Neural cell (in vitro differentiated cells): ENCODE measurements at regions not wholly inside any gene's neighbourhood (a gene's known extent, or its start where the extent isn't known, plus 50 kb on each side); places are given as distances from the start of the nearest gene placed in this dataset.

Source experiments
- H2AFZ ChIP-seq: fragments of 200-600, 300-800 bp; sonication (generic), shearing (Covaris generic); 2 replicates; pipeline ENCODE4 v1.6.0; 2014; ENCODE audit warnings: low read depth, mild to moderate bottlenecking, antibody characterized with exemption, low read length, moderate library complexity
- H3F3A ChIP-seq: fragments of 200-600 bp; shearing (Covaris generic); 2 replicates; pipeline ENCODE4 v1.6.1; 2016; ENCODE audit warnings: mild to moderate bottlenecking, moderate library complexity, mixed read lengths, antibody characterized with exemption, low read length; ENCODE audit not compliant: insufficient read depth, poor library complexity, severe bottlenecking
- H3K27ac ChIP-seq: fragments of 200-600, 300-800 bp; sonication (generic), shearing (Covaris generic); 2 replicates; pipeline ENCODE4 v1.5.1; 2014; ENCODE audit warnings: mild to moderate bottlenecking, low read length, moderate library complexity
- H3K27me3 ChIP-seq: fragments of 300-800, 200-600 bp; sonication (generic), shearing (Covaris generic); 2 replicates; pipeline ENCODE4 v1.6.0; 2014; ENCODE audit warnings: mild to moderate bottlenecking, low read depth, low read length, moderate library complexity; ENCODE audit not compliant: insufficient read depth
- H3K36me3 ChIP-seq: fragments of 300-800, 200-600 bp; sonication (generic), shearing (Covaris generic); 2 replicates; pipeline ENCODE4 v1.5.1; 2014; ENCODE audit warnings: mild to moderate bottlenecking, antibody characterized with exemption, low read length, moderate library complexity; ENCODE audit not compliant: insufficient read depth
- H3K4me2 ChIP-seq: fragments of 300-800, 200-600 bp; sonication (generic), shearing (Covaris generic); 2 replicates; pipeline ENCODE4 v1.6.0; 2014; ENCODE audit warnings: mild to moderate bottlenecking, low read length
- H3K4me3 ChIP-seq: fragments of 300-800, 200-600 bp; sonication (generic), shearing (Covaris generic); 2 replicates; pipeline ENCODE4 v1.5.1; 2014; ENCODE audit warnings: mild to moderate bottlenecking, low read length, moderate library complexity
- H3K79me2 ChIP-seq: fragments of 200-600 bp; shearing (Covaris generic); replicated peaks from 2 replicates; pipeline ENCODE4 v1.6.0; 2014; ENCODE audit warnings: mild to moderate bottlenecking, low read length, moderate library complexity; ENCODE audit not compliant: insufficient read depth
- H3K9ac ChIP-seq: fragments of 300-800, 200-600 bp; sonication (generic), shearing (Covaris generic); 2 replicates; pipeline ENCODE4 v1.6.1; 2016; ENCODE audit warnings: mild to moderate bottlenecking, low read length, mixed read lengths
- H3K9me2 ChIP-seq: fragments of 200-600 bp; shearing (Covaris generic); 2 replicates; pipeline ENCODE4 v1.6.1; 2016; ENCODE audit warnings: mild to moderate bottlenecking, low read length, mixed read lengths; ENCODE audit not compliant: insufficient read depth
- H3K9me3 ChIP-seq: fragments of 200-600, 300-800 bp; sonication (generic), shearing (Covaris generic); 2 replicates; pipeline ENCODE4 v1.6.1; 2016; ENCODE audit warnings: mild to moderate bottlenecking, mixed run types, low read length, moderate library complexity, mixed read lengths
- H4K20me1 ChIP-seq: fragments of 200-600 bp; shearing (Covaris generic); 2 replicates; pipeline ENCODE4 v1.6.1; 2016; ENCODE audit warnings: mild to moderate bottlenecking, mixed run types; ENCODE audit not compliant: insufficient read depth
- EP300 ChIP-seq: fragments of 450-650 bp; conservative IDR thresholded peaks from 2 replicates; pipeline ENCODE4 v1.6.1; 2014; ENCODE audit warnings: antibody characterized with exemption, mild to moderate bottlenecking, moderate library complexity; ENCODE audit not compliant: poor library complexity, severe bottlenecking
- EZH2 ChIP-seq: fragments of 200-600, 300-800 bp; shearing (Covaris generic), sonication (generic); IDR thresholded peaks from 2 replicates; pipeline ENCODE4 v1.6.1; 2014; ENCODE audit warnings: antibody characterized with exemption, low read length, borderline replicate concordance, mild to moderate bottlenecking; ENCODE audit not compliant: insufficient read depth, poor library complexity, severe bottlenecking
- MXI1 ChIP-seq: fragments of 450-650 bp; conservative IDR thresholded peaks from 2 replicates; pipeline ENCODE4 v1.6.1; 2014; ENCODE audit warnings: antibody characterized with exemption, mild to moderate bottlenecking; ENCODE audit not compliant: poor library complexity, severe bottlenecking
- POLR2AphosphoS5 ChIP-seq: IDR thresholded peaks from 2 replicates; pipeline ENCODE4 v1.6.1; 2012
- RAD21 ChIP-seq: fragments of 450-650 bp; conservative IDR thresholded peaks from 2 replicates; pipeline ENCODE4 v1.6.1; 2014; ENCODE audit warnings: antibody characterized with exemption, mild to moderate bottlenecking, moderate library complexity
- SMC3 ChIP-seq: fragments of 450-650 bp; conservative IDR thresholded peaks from 2 replicates; pipeline ENCODE4 v1.6.1; 2014; ENCODE audit warnings: antibody characterized with exemption, mild to moderate bottlenecking, moderate library complexity; ENCODE audit not compliant: poor library complexity
- TAF1 ChIP-seq: IDR thresholded peaks from 2 replicates; pipeline ENCODE4 v1.6.1; 2012; ENCODE audit warnings: low read depth
- TF ChIP-seq, protein P1 (sequence below): fragments of 450-650 bp; IDR thresholded peaks from 2 replicates; pipeline ENCODE4 v1.5.1; 2014; ENCODE audit warnings: antibody characterized with exemption, mild to moderate bottlenecking, moderate library complexity; ENCODE audit not compliant: poor library complexity, severe bottlenecking
- TF ChIP-seq, protein P2 (sequence below): IDR thresholded peaks from 2 replicates; pipeline ENCODE4 v1.6.1; 2012; ENCODE audit warnings: borderline replicate concordance

DNA sequence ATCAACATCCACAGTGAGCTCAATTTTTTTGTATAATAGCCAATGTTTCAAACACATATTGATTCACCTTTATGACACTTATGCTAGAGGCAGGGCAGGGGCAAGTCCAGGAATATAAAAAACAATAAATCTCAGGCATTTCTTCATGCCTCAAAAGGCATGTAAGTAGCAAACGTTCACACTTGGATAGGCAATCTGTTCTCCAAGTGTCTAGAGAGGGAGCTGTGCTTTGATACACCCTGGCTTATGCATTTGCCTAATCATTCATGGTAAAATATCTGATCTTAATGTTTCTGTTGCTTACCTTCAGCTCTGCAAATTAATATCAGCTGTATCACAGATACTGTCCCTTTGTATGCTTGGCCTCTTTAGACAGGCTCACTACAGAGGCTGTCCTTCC, 464.5 kb upstream of the SETBP1 start:
- Histone ChIP-seq H3F3A (no peaks in the 10 kb centered on the region), H4K20me1 (no peaks in the 10 kb centered on the region), H3K4me2 (no peak overlapping the region), H3K9me2 (no peaks in the 10 kb centered on the region), H3K27ac (no peak overlapping the region), H3K9ac (no peak overlapping the region), H3K4me3 (no peak overlapping the region), H2AFZ (no peak overlapping the region), H3K27me3 (no peaks in the 10 kb centered on the region), H3K79me2 (no peaks in the 10 kb centered on the region), H3K9me3 (no peaks in the 10 kb centered on the region), H3K36me3 (no peaks in the 10 kb centered on the region)
- no peak for TF ChIP-seq POLR2AphosphoS5
- no peak for TF ChIP-seq EZH2
- TF ChIP-seq RAD21 = no peak
- TF ChIP-seq, protein P1, sequence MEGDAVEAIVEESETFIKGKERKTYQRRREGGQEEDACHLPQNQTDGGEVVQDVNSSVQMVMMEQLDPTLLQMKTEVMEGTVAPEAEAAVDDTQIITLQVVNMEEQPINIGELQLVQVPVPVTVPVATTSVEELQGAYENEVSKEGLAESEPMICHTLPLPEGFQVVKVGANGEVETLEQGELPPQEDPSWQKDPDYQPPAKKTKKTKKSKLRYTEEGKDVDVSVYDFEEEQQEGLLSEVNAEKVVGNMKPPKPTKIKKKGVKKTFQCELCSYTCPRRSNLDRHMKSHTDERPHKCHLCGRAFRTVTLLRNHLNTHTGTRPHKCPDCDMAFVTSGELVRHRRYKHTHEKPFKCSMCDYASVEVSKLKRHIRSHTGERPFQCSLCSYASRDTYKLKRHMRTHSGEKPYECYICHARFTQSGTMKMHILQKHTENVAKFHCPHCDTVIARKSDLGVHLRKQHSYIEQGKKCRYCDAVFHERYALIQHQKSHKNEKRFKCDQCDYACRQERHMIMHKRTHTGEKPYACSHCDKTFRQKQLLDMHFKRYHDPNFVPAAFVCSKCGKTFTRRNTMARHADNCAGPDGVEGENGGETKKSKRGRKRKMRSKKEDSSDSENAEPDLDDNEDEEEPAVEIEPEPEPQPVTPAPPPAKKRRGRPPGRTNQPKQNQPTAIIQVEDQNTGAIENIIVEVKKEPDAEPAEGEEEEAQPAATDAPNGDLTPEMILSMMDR = no peak

DNA sequence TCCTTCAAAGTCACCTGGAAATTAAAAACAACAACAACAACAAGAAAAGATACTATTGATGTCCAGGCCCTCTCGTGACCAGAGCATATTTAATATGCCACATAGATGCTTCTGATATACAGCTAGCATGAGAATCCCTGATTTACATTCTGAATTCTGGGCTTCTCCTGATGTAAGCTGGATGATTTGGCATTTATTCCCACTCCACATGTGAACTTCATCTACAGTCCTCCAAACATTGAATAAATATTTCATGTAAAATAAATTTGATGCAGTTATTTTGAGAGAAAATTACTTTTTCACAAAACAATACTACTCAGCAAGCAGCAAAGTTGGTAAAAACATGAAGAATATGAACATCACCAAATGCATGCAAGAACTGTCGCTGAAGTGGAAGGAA, 453.2 kb upstream of the SETBP1 start:
- H3F3A ChIP-seq = no peaks in the 10 kb centered on the region
- H3K9me2 ChIP-seq = no peaks in the 10 kb centered on the region
- no peak overlapping the region for H3K4me3 ChIP-seq
- H3K9ac ChIP-seq = no peak overlapping the region
- H3K27ac ChIP-seq = no peak overlapping the region
- no peak overlapping the region for H3K4me2 ChIP-seq
- H3K9me3 ChIP-seq = no peaks in the 10 kb centered on the region
- no peak for TF ChIP-seq EZH2
- no peak for TF ChIP-seq POLR2AphosphoS5
- TF ChIP-seq RAD21 = no peak
- TF ChIP-seq, protein P2, sequence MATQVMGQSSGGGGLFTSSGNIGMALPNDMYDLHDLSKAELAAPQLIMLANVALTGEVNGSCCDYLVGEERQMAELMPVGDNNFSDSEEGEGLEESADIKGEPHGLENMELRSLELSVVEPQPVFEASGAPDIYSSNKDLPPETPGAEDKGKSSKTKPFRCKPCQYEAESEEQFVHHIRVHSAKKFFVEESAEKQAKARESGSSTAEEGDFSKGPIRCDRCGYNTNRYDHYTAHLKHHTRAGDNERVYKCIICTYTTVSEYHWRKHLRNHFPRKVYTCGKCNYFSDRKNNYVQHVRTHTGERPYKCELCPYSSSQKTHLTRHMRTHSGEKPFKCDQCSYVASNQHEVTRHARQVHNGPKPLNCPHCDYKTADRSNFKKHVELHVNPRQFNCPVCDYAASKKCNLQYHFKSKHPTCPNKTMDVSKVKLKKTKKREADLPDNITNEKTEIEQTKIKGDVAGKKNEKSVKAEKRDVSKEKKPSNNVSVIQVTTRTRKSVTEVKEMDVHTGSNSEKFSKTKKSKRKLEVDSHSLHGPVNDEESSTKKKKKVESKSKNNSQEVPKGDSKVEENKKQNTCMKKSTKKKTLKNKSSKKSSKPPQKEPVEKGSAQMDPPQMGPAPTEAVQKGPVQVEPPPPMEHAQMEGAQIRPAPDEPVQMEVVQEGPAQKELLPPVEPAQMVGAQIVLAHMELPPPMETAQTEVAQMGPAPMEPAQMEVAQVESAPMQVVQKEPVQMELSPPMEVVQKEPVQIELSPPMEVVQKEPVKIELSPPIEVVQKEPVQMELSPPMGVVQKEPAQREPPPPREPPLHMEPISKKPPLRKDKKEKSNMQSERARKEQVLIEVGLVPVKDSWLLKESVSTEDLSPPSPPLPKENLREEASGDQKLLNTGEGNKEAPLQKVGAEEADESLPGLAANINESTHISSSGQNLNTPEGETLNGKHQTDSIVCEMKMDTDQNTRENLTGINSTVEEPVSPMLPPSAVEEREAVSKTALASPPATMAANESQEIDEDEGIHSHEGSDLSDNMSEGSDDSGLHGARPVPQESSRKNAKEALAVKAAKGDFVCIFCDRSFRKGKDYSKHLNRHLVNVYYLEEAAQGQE = no peak
- TF ChIP-seq, protein P1 = no peak
- no peak for TF ChIP-seq EP300
- no peak for TF ChIP-seq SMC3
- TF ChIP-seq TAF1 = no peak
- TF ChIP-seq MXI1 = no peak
- no peaks in the 10 kb centered on the region for H3K79me2 ChIP-seq
- H3K27me3 ChIP-seq = no peaks in the 10 kb centered on the region
- H2AFZ ChIP-seq = no peak overlapping the region
- no peaks in the 10 kb centered on the region for H3K36me3 ChIP-seq
- no peaks in the 10 kb centered on the region for H4K20me1 ChIP-seq
